ENCODE measurements at regions not wholly inside any gene's neighbourhood (a gene's known extent, or its start where the extent isn't known, plus 50 kb on each side); places are given as distances from the start of the nearest gene placed in this dataset.

DNA sequence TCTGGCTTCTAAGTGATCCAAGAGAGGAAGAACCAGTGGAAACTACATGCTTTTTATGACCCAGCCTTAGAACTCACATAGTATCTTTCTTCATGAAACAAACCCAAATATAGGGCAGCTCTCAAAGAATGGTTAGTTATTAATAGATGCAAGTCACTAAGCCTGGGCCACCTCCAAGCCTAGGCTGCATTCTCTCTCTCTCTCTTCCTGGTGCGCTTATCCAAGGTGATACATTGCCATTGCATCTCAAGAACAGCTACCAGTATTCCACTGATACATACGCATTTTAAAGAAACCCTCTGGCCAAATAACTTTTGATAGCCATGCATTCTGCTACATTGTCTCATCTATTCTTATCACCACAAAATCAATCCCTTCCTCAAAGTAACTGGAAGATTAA, 455.6 kb upstream of the ADGRL2 start:
- Histone ChIP-seq H3K23ac (ENCODE audit: low read length in 2 of 2) (no peak overlapping the region), H3K9me3 (ENCODE audit: control insufficient read depth, low read length) (no peaks in the 10 kb centered on the region), H3K79me1 (replicated peaks; ENCODE audit: low read length, poor library complexity, severe bottlenecking) (no peaks in the 10 kb centered on the region), H4K91ac (ENCODE audit: low read length) (no peak overlapping the region), H3K27ac (ENCODE audit: low read length, poor library complexity, severe bottlenecking) (no peak overlapping the region), H3K27me3 (ENCODE audit: control insufficient read depth in 1 of 2, insufficient read depth in 1 of 2, low read length in 2 of 2) (no peaks in the 10 kb centered on the region), H2AFZ (ENCODE audit: low read depth, low read length) (no peak overlapping the region), H3K18ac (ENCODE audit: low read depth in 1 of 2, low read length in 2 of 2) (peak overlapping the region in 1 of 2 experiments; percentile 33), H2BK5ac (ENCODE audit: low read depth, low read length, poor library complexity, severe bottlenecking) (no peak overlapping the region), H2BK15ac (ENCODE audit: low read depth, poor library complexity, severe bottlenecking) (no peak overlapping the region), H2AK5ac (ENCODE audit: low read length, severe bottlenecking) (no peak overlapping the region), H2BK12ac (ENCODE audit: low read length in 2 of 2) (no peak overlapping the region), H4K8ac (ENCODE audit: low read length) (no peak overlapping the region), H3K4me3 (ENCODE audit: insufficient read depth in 1 of 2, low read depth in 1 of 2, low read length in 2 of 2) (no peak overlapping the region), H3K9ac (ENCODE audit: low read length) (no peak overlapping the region), H3K36me3 (ENCODE audit: control insufficient read depth in 1 of 2, insufficient read depth in 2 of 2, low read depth in 1 of 2, low read length in 2 of 2) (no peaks in the 10 kb centered on the region), H3K14ac (ENCODE audit: low read length in 2 of 2) (no peak overlapping the region), H3K4ac (ENCODE audit: low read depth in 1 of 2, low read length in 2 of 2) (no peak overlapping the region), H3K4me2 (ENCODE audit: low read length, poor library complexity, severe bottlenecking) (no peak overlapping the region), H2BK120ac (ENCODE audit: low read depth, low read length) (no peak overlapping the region), H3K4me1 (ENCODE audit: control insufficient read depth, insufficient read depth, low read depth, low read length) (peaks cover 3% of the 10 kb centered on the region)
- WGBS, result 100% methylated on average over 2 of the region's 2 CpGs
- no peak for DNase-seq

DNA sequence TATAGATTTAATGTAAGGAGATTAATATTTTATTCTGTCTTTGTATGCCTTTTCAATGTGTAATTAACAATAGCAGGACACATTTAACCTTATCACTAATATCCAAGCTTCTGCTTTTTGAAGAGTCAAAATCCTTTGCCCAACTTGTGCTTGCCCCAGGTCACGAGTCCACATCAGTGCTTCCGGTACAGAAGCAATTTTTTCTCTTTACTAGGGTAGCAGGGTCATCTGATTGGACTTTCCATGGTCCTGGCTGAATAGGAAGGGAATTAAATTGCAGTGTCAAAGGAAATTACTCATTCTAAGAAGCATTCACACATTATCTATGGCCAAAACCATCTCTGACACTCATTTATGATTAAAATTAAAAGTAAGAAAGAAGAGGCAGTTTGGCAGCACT, 460.5 kb upstream of the ADGRL2 start:
- Histone ChIP-seq H3K4ac (ENCODE audit: low read depth in 1 of 2, low read length in 2 of 2) (no peak overlapping the region), H3K14ac (ENCODE audit: low read length in 2 of 2) (no peak overlapping the region), H2BK15ac (ENCODE audit: low read depth, poor library complexity, severe bottlenecking) (no peak overlapping the region), H3K36me3 (ENCODE audit: control insufficient read depth in 1 of 2, insufficient read depth in 2 of 2, low read depth in 1 of 2, low read length in 2 of 2) (no peaks in the 10 kb centered on the region), H3K23ac (ENCODE audit: low read length in 2 of 2) (no peak overlapping the region), H2BK12ac (ENCODE audit: low read length in 2 of 2) (no peak overlapping the region), H3K27me3 (ENCODE audit: control insufficient read depth in 1 of 2, insufficient read depth in 1 of 2, low read length in 2 of 2) (no peaks in the 10 kb centered on the region), H3K4me3 (ENCODE audit: insufficient read depth in 1 of 2, low read depth in 1 of 2, low read length in 2 of 2) (no peak overlapping the region), H3K4me1 (ENCODE audit: control insufficient read depth, insufficient read depth, low read depth, low read length) (no peaks in the 10 kb centered on the region), H3K27ac (ENCODE audit: low read length, poor library complexity, severe bottlenecking) (no peak overlapping the region), H3K79me1 (replicated peaks; ENCODE audit: low read length, poor library complexity, severe bottlenecking) (no peaks in the 10 kb centered on the region), H3K9ac (ENCODE audit: low read length) (no peak overlapping the region), H2BK120ac (ENCODE audit: low read depth, low read length) (no peak overlapping the region), H4K91ac (ENCODE audit: low read length) (no peak overlapping the region), H3K9me3 (ENCODE audit: control insufficient read depth, low read length) (peaks cover 3% of the 10 kb centered on the region), H2AK5ac (ENCODE audit: low read length, severe bottlenecking) (no peak overlapping the region), H3K18ac (ENCODE audit: low read depth in 1 of 2, low read length in 2 of 2) (no peak overlapping the region), H4K8ac (ENCODE audit: low read length) (no peak overlapping the region), H2AFZ (ENCODE audit: low read depth, low read length) (no peak overlapping the region), H2BK5ac (ENCODE audit: low read depth, low read length, poor library complexity, severe bottlenecking) (no peak overlapping the region), H3K4me2 (ENCODE audit: low read length, poor library complexity, severe bottlenecking) (no peak overlapping the region)
- no peak for DNase-seq
- 97% methylated on average over 2 of the region's 2 CpGs for WGBS

DNA sequence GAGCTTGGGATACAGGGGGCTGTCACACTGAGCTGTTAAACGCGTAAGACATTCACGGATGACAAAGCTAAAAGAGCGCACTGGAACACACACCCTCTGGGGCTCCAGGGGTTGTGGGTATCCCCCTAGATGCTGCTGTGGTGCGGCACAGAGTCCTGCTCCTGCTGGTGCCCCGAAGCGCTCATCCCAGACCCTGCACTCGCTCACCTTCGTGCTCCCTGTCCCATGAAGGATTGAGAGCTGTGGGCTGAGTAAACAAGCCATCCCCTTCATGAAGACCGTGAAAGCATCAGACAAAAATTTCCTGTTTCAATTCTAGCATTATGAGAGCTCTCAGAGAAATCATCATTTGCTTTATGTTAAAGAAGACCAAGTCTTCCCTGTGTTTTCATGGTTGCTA, 463.5 kb upstream of the ADGRL2 start:
- H3K27me3 ChIP-seq (ENCODE audit: control insufficient read depth in 1 of 2, insufficient read depth in 1 of 2, low read length in 2 of 2), result no peaks in the 10 kb centered on the region
- H3K4me2 ChIP-seq (ENCODE audit: low read length, poor library complexity, severe bottlenecking), result no peak overlapping the region
- H2BK15ac ChIP-seq (ENCODE audit: low read depth, poor library complexity, severe bottlenecking), result no peak overlapping the region
- no peak overlapping the region for H3K9ac ChIP-seq (ENCODE audit: low read length)
- H2AK5ac ChIP-seq (ENCODE audit: low read length, severe bottlenecking), result no peak overlapping the region
- H3K27ac ChIP-seq (ENCODE audit: low read length, poor library complexity, severe bottlenecking), result no peak overlapping the region
- no peak overlapping the region for H3K14ac ChIP-seq (ENCODE audit: low read length in 2 of 2)
- no peak overlapping the region for H2BK12ac ChIP-seq (ENCODE audit: low read length in 2 of 2)
- no peak overlapping the region for H2BK120ac ChIP-seq (ENCODE audit: low read depth, low read length)
- no peak overlapping the region for H4K91ac ChIP-seq (ENCODE audit: low read length)
- H3K4ac ChIP-seq (ENCODE audit: low read depth in 1 of 2, low read length in 2 of 2), result no peak overlapping the region
- no peaks in the 10 kb centered on the region for H3K4me1 ChIP-seq (ENCODE audit: control insufficient read depth, insufficient read depth, low read depth, low read length)
- H3K9me3 ChIP-seq (ENCODE audit: control insufficient read depth, low read length), result peaks cover 3% of the 10 kb centered on the region
- no peak for DNase-seq
- no peak overlapping the region for H3K18ac ChIP-seq (ENCODE audit: low read depth in 1 of 2, low read length in 2 of 2)
- H3K36me3 ChIP-seq (ENCODE audit: control insufficient read depth in 1 of 2, insufficient read depth in 2 of 2, low read depth in 1 of 2, low read length in 2 of 2), result no peaks in the 10 kb centered on the region
- no peak overlapping the region for H4K8ac ChIP-seq (ENCODE audit: low read length)
- H2AFZ ChIP-seq (ENCODE audit: low read depth, low read length), result no peak overlapping the region
- no peak overlapping the region for H2BK5ac ChIP-seq (ENCODE audit: low read depth, low read length, poor library complexity, severe bottlenecking)
- no peaks in the 10 kb centered on the region for H3K79me1 ChIP-seq (replicated peaks; ENCODE audit: low read length, poor library complexity, severe bottlenecking)
- no peak overlapping the region for H3K23ac ChIP-seq (ENCODE audit: low read length in 2 of 2)
- 99% methylated on average over 9 of the region's 10 CpGs for WGBS
- no peak overlapping the region for H3K4me3 ChIP-seq (ENCODE audit: insufficient read depth in 1 of 2, low read depth in 1 of 2, low read length in 2 of 2)

DNA sequence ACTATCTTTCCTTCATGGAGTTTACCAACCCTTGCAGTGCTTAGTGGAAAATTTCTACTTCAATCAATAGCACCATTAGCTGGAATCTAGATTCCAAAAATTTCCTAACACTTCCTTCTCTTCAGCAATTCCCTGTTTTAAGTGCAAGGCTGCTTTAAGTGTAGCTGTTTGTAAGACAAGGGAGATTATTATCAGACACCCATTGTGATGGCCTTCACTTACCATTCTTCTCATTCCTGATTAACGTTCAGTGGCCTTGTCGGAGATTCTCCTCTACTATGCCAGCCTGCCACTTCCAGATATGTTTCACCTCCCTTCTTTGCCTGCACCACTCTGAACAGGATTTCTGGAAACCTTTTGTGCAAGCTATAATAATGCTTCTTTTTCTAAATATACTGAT, 464.9 kb upstream of the ADGRL2 start:
- Histone ChIP-seq H2BK120ac (ENCODE audit: low read depth, low read length) (no peak overlapping the region), H3K36me3 (ENCODE audit: control insufficient read depth in 1 of 2, insufficient read depth in 2 of 2, low read depth in 1 of 2, low read length in 2 of 2) (no peaks in the 10 kb centered on the region), H3K9ac (ENCODE audit: low read length) (no peak overlapping the region), H2BK15ac (ENCODE audit: low read depth, poor library complexity, severe bottlenecking) (no peak overlapping the region), H3K79me1 (replicated peaks; ENCODE audit: low read length, poor library complexity, severe bottlenecking) (no peaks in the 10 kb centered on the region), H3K4me3 (ENCODE audit: insufficient read depth in 1 of 2, low read depth in 1 of 2, low read length in 2 of 2) (no peak overlapping the region), H2BK5ac (ENCODE audit: low read depth, low read length, poor library complexity, severe bottlenecking) (no peak overlapping the region), H2BK12ac (ENCODE audit: low read length in 2 of 2) (no peak overlapping the region), H2AFZ (ENCODE audit: low read depth, low read length) (no peak overlapping the region), H4K91ac (ENCODE audit: low read length) (no peak overlapping the region), H4K8ac (ENCODE audit: low read length) (no peak overlapping the region), H3K9me3 (ENCODE audit: control insufficient read depth, low read length) (peaks cover 3% of the 10 kb centered on the region), H3K4me2 (ENCODE audit: low read length, poor library complexity, severe bottlenecking) (no peak overlapping the region), H3K27ac (ENCODE audit: low read length, poor library complexity, severe bottlenecking) (no peak overlapping the region), H3K27me3 (ENCODE audit: control insufficient read depth in 1 of 2, insufficient read depth in 1 of 2, low read length in 2 of 2) (no peaks in the 10 kb centered on the region), H3K18ac (ENCODE audit: low read depth in 1 of 2, low read length in 2 of 2) (no peak overlapping the region), H3K14ac (ENCODE audit: low read length in 2 of 2) (no peak overlapping the region), H2AK5ac (ENCODE audit: low read length, severe bottlenecking) (no peak overlapping the region), H3K4me1 (ENCODE audit: control insufficient read depth, insufficient read depth, low read depth, low read length) (no peaks in the 10 kb centered on the region), H3K4ac (ENCODE audit: low read depth in 1 of 2, low read length in 2 of 2) (no peak overlapping the region), H3K23ac (ENCODE audit: low read length in 2 of 2) (no peak overlapping the region)
- WGBS, result 57% methylated on average over 2 of the region's 2 CpGs
- no peak for DNase-seq

Measured in mesenchymal stem cell (in vitro differentiated cells and primary cell).